ENCODE measurements at regions not wholly inside any gene's neighbourhood (a gene's known extent, or its start where the extent isn't known, plus 50 kb on each side); places are given as distances from the start of the nearest gene placed in this dataset.
"Not testable (repeated sequence)": the region's sequence is repeated elsewhere in the genome, so short reads cannot be mapped to it uniquely, and the experiment has no call there.

DNA sequence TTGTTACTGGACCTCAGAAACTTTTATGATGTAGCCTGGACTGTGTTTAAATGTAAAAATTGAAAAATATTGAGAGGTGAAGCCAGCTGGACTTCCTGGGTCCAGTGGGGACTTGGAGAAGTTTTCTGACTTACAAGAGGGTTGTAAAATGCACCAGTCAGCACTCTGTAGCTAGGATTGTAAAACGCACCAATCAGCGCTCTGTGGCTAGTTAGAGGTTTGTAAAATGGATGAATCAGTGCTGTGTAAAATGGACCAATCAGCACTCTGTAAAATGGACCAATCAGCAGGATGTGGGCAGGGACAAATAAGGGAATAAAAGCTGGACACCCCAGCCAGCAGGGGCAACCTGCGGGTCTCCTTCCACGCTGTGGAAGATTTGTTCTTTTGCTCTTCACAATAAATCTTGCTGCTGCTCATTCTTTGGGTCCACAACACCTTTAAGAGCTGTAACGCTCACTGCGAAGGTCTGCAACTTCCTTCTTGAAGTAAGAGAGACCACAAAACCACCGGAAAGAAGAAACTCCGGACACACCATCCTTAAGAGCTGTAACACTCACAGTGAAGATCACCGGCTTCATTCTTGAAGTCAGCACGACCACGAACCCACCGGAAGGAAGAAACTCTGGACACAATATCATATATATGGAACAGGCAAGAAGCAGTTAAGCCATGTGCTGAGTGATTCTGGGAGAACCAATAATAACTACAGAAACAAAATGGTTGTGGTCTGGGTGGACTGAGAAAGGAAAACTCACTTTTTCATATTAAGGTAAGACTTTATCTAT, 201.3 kb downstream of the GABRG2 start:
- H3K4me3 ChIP-seq (ENCODE audit: low read depth, low read length), result no peak overlapping the region
- DNase-seq (ENCODE audit: low read depth), result no peak
- in situ Hi-C loops (cut with HindIII; ENCODE audit: low sequenced_read_pairs), result no loop called here
- TF ChIP-seq, protein P1, sequence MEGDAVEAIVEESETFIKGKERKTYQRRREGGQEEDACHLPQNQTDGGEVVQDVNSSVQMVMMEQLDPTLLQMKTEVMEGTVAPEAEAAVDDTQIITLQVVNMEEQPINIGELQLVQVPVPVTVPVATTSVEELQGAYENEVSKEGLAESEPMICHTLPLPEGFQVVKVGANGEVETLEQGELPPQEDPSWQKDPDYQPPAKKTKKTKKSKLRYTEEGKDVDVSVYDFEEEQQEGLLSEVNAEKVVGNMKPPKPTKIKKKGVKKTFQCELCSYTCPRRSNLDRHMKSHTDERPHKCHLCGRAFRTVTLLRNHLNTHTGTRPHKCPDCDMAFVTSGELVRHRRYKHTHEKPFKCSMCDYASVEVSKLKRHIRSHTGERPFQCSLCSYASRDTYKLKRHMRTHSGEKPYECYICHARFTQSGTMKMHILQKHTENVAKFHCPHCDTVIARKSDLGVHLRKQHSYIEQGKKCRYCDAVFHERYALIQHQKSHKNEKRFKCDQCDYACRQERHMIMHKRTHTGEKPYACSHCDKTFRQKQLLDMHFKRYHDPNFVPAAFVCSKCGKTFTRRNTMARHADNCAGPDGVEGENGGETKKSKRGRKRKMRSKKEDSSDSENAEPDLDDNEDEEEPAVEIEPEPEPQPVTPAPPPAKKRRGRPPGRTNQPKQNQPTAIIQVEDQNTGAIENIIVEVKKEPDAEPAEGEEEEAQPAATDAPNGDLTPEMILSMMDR (IDR thresholded peaks at IDR 0.05; ENCODE audit: low read depth, low read length, missing control alignments), result no peak

DNA sequence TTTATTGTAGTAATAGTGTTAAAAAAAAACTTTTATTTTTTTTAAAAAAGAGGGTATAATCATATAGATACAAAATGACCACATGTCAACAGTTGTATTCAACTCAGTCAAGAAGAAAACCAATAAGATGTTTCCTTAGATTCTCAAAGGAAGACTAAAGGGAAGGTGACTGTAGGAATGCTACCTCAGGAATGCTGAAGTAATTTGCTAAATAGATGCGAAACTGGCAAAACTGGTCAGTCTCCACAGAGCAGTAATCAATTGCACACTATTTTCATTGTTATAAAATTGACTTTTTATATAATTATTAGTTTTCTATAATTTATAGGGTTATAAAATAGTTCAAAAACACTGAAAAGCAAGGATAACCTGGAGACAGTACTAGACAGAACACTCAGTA, 204.8 kb downstream of the GABRG2 start:
- DNase-seq (ENCODE audit: low read depth), result no peak
- H3K4me3 ChIP-seq (ENCODE audit: low read depth, low read length), result no peak overlapping the region
- TF ChIP-seq, protein P1 (IDR thresholded peaks at IDR 0.05; ENCODE audit: low read depth, low read length, missing control alignments), result no peak
- in situ Hi-C loops (cut with HindIII; ENCODE audit: low sequenced_read_pairs), result no loop called here

- H3K4me3 ChIP-seq (ENCODE audit: low read depth, low read length), result no peak overlapping the region
- in situ Hi-C loops (cut with HindIII; ENCODE audit: low sequenced_read_pairs), result no loop called here
- TF ChIP-seq, protein P1 (IDR thresholded peaks at IDR 0.05; ENCODE audit: low read depth, low read length, missing control alignments), result no peak
- no peak for DNase-seq (ENCODE audit: low read depth)
Observed at GRCh38 chr5:162274679-162275078, 207.1 kb downstream of the GABRG2 start.

DNA sequence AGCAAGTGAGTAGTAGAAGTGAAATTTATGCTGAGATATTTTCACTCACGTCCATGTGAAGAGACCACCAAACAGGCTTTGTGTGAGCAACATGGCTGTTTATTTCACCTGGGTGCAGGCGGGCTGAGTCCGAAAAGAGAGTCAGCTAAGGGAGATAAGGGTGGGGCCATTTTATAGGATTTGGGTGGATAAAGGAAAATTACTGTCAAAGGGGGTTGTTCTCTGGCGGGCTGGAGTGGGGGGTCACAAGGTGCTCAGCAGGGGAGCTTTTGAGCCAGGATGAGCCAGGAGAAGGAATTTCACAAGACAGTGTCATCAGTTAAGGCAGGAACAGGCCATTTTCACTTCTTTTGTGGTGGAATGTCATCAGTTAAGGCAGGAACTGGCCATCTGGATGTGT, 207.8 kb downstream of the GABRG2 start:
- in situ Hi-C loops (cut with HindIII; ENCODE audit: low sequenced_read_pairs); DNase-seq (ENCODE audit: low read depth); H3K4me3 ChIP-seq (ENCODE audit: low read depth, low read length): not testable (repeated sequence)

GRCh38 chr5:162282191-162282590, 214.6 kb downstream of the GABRG2 start:
- H3K4me3 ChIP-seq (ENCODE audit: low read depth, low read length), result no peak overlapping the region
- DNase-seq (ENCODE audit: low read depth), result no peak
- TF ChIP-seq, protein P1 (IDR thresholded peaks at IDR 0.05; ENCODE audit: low read depth, low read length, missing control alignments), result no peak
- in situ Hi-C loops (cut with HindIII; ENCODE audit: low sequenced_read_pairs), result no loop called here

DNA sequence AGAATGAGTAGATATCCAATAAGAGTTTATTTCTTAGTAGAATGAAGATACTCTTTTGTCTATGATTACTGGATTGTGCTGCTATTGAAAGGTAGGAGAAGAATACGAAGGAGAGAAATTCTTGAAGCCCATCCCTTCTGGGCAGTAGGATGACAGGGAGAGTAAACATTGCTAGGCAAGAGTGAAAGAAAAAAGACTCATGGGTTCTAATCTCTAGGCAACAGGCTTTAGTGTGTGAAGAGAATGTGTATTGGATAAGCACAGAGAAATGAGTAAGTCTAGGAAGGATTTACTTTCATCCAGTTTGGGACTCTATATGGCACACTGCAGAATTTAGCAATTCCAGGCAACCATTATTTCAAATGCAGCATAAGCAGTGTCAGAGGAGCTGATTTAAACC, 216.0 kb downstream of the GABRG2 start:
- in situ Hi-C loops (cut with HindIII; ENCODE audit: low sequenced_read_pairs), result no loop called here
- TF ChIP-seq, protein P1 (IDR thresholded peaks at IDR 0.05; ENCODE audit: low read depth, low read length, missing control alignments), result no peak
- DNase-seq (ENCODE audit: low read depth), result no peak
- no peak overlapping the region for H3K4me3 ChIP-seq (ENCODE audit: low read depth, low read length)

- in situ Hi-C loops (cut with HindIII; ENCODE audit: low sequenced_read_pairs), result no loop called here
Observed at GRCh38 chr5:162288647-162289296, 221.2 kb downstream of the GABRG2 start.

More at GRCh38 chr5:162288647-162289296, 221.2 kb downstream of the GABRG2 start:
- TF ChIP-seq, protein P1 (IDR thresholded peaks at IDR 0.05; ENCODE audit: low read depth, low read length, missing control alignments), result no peak
- DNase-seq (ENCODE audit: low read depth), result no peak
- no peak overlapping the region for H3K4me3 ChIP-seq (ENCODE audit: low read depth, low read length)
